Bronchial epithelial cell (primary cell): ENCODE measurements at regions not wholly inside any gene's neighbourhood (a gene's known extent, or its start where the extent isn't known, plus 50 kb on each side); places are given as distances from the start of the nearest gene placed in this dataset.
A peak's percentile ranks its signal among the peaks of the same experiment; 100 is the strongest.
"Not testable (repeated sequence)": the region's sequence is repeated elsewhere in the genome, so short reads cannot be mapped to it uniquely, and the experiment has no call there.

ENCODE experiments used
- DNase-seq: peaks from one replicate; pipeline ENCODE4 v3.0.0-alpha.2; 2010; ENCODE audit warnings: low read depth
- FAIRE-seq: peaks from 2 replicates; lab custom pipeline; 2011; peaks lifted over from hg19 to GRCh38; lab: Jason Lieb, UNC
- H3K27me3 ChIP-seq: 2 replicates; pipeline ENCODE4 v1.5.1; 2011; ENCODE audit warnings: low read length; ENCODE audit not compliant: control insufficient read depth, insufficient read depth
- H3K36me3 ChIP-seq: 2 replicates; pipeline ENCODE4 v1.5.1; 2011; ENCODE audit warnings: low read length; ENCODE audit not compliant: control insufficient read depth, insufficient read depth
- H3K4me3 ChIP-seq: 2 replicates; pipeline ENCODE4 v1.5.1; 2011; ENCODE audit warnings: mild to moderate bottlenecking, low read depth, low read length, control low read depth
- TF ChIP-seq, protein P1 (sequence below): IDR thresholded peaks from 2 replicates; pipeline ENCODE4 v1.5.1; 2011; ENCODE audit warnings: mild to moderate bottlenecking, moderate library complexity, low read length, control low read depth, inconsistent platforms; ENCODE audit not compliant: insufficient read depth, severe bottlenecking

DNA sequence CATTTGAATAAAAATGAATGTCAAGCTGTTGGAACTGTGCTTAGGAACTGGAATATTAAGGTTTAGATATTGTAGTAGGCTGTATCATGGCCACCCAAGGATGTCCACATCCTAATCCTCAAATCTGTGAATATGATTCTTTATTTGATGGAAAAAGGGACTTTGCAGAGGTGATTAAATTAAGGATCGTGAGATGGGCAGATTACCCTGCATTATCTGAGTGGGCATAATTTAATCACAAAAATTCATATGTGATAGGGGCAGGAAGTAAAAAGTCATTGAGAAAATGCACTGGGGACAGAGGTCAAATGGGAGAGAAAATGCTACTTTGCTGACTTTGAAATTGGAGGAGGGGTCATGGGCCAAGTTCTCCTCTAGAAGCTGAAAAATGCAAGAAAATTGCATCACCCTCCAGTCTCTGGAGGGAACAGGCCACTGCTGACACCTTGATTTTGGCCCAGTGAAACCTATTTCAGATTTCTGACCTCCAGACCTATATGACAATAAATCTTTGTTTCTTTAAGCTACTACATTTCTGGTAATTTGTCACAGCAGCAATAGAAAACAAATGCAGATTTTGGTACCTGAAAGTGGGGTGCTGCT lies 521.4 kb downstream of the PCDH7 start:
- FAIRE-seq (no peak), DNase-seq (no peak)
- TF ChIP-seq, protein P1, sequence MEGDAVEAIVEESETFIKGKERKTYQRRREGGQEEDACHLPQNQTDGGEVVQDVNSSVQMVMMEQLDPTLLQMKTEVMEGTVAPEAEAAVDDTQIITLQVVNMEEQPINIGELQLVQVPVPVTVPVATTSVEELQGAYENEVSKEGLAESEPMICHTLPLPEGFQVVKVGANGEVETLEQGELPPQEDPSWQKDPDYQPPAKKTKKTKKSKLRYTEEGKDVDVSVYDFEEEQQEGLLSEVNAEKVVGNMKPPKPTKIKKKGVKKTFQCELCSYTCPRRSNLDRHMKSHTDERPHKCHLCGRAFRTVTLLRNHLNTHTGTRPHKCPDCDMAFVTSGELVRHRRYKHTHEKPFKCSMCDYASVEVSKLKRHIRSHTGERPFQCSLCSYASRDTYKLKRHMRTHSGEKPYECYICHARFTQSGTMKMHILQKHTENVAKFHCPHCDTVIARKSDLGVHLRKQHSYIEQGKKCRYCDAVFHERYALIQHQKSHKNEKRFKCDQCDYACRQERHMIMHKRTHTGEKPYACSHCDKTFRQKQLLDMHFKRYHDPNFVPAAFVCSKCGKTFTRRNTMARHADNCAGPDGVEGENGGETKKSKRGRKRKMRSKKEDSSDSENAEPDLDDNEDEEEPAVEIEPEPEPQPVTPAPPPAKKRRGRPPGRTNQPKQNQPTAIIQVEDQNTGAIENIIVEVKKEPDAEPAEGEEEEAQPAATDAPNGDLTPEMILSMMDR: no peak
- Histone ChIP-seq H3K4me3 (no peak overlapping the region), H3K36me3 (no peaks in the 10 kb centered on the region), H3K27me3 (no peaks in the 10 kb centered on the region)

DNA sequence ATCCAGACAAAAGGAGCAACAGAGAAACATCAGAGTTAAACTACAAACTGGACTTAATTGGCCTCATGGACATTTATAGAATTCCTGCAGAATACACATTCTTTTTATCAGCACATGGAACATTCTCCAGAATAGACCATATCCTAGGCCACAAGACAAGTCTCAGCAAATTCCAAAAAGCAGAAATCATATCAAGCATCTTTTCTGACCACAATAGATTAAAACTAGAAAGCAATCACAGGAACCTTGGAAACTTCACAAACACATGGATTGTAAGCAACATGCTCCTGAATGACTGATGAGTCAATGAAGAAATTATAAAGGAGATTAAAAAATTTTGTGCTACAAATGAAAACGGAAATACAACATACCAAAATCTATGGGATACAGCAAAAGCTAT lies 526.7 kb downstream of the PCDH7 start:
- no peaks in the 10 kb centered on the region for H3K27me3 ChIP-seq
- no peak for FAIRE-seq
- TF ChIP-seq, protein P1: no peak
- DNase-seq: peak; percentile 55
- no peak overlapping the region for H3K4me3 ChIP-seq
- no peaks in the 10 kb centered on the region for H3K36me3 ChIP-seq

DNA sequence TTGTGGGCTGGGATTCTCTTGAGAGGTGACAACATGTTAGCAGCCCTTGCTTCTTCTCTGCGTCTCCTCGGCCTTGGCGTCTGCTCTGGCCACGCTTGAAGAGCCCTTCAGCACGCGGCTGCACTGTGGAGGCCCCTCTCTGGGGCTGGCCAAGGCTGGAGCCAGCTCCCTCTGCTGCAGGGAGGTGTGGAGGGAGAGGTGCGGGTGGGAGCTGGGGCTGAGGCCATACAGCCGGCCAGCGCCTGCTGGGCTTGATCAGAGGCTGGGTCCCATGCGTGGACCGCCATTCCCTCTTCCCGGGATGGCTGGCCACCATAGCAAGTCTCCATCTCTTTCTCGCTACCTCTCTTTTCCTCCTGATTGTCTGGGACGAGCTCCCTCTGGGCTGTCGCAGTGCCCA lies 539.0 kb downstream of the PCDH7 start:
- no peak for FAIRE-seq
- Histone ChIP-seq H3K27me3 (peaks cover 2% of the 10 kb centered on the region), H3K36me3 (no peaks in the 10 kb centered on the region), H3K4me3 (no peak overlapping the region)
- TF ChIP-seq, protein P1: no peak
- no peak for DNase-seq

DNA sequence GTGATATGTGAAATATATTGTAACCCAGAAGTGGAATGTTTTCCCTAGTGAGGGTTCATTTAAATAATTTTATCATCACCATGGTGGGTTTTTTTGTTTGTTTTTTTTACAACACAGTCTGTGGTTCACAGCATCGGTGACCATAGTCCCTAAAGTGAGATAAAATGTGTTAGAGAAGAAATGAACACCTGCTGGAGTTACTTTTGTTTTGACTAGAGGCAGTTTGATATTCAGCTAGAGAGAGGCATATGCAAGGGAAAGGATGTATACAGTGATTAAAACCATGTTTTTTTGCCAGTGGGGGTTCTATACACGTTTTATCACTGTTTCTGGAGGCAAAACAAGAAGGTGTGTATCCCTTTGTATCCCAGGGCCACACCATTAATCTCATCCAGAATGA lies 541.5 kb downstream of the PCDH7 start:
- no peak for FAIRE-seq
- no peak for DNase-seq
- TF ChIP-seq, protein P1: no peak
- Histone ChIP-seq H3K27me3 (peaks cover 2% of the 10 kb centered on the region), H3K36me3 (no peaks in the 10 kb centered on the region), H3K4me3 (no peak overlapping the region)

DNA sequence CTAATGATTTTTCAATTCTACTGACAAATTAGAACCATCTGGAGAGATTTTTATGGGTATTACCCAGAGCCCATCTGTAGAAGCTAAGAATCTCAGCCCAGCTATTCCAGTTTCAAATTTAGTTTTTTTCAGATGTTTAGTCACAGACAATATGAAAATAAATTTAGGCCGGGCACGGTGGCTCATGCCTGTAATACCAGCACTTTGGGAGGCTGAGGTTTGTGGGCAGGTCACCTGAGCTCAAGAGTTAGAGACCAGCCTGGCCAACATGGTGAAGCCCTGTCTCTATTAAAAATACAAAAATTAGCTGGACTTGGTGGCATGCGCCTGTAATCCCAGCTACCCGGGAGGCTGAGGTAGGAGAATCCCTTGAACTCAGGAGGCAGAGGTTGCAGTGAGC lies 545.9 kb downstream of the PCDH7 start:
- not testable (repeated sequence) for FAIRE-seq, H3K27me3 ChIP-seq, H3K4me3 ChIP-seq, DNase-seq, H3K36me3 ChIP-seq

DNA sequence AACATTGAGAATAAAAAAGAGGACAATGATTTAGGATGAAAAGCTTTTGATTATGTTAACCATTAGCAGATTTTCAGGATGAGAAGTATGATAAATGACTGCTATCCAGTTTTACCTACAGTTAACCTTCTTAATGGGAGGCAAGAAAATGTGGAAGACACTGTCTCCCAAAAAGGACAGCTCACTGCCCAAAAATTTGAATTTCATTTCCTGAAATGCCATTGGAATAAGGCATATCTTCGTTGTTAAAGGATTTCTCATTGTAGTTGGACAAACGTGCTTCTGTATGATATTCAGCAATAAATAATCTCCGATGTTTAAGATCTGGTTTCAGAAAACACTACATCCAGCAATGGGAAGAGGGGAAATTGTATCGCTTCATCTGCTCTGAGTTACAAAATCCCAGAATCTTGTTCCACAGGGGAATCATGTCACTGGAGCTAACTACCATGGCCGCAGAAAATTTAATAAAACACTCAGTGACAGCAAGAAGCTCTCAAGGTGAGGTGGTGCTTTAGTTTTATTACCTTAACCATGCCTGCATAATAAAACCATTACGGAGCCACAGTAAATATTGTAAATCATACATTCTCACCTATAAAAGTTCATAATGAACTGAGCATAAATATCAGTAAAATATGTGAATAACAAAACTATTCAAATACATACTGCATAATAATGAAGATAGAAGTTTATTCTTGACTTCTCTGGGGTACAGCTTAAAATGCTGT lies 552.3 kb downstream of the PCDH7 start:
- FAIRE-seq (no peak), DNase-seq (no peak)

More for the DNA sequence above, 552.3 kb downstream of the PCDH7 start:
- H3K36me3 ChIP-seq: no peaks in the 10 kb centered on the region
- no peak overlapping the region for H3K4me3 ChIP-seq
- no peaks in the 10 kb centered on the region for H3K27me3 ChIP-seq
- TF ChIP-seq, protein P1: no peak
